ENCODE measurements at regions not wholly inside any gene's neighbourhood (a gene's known extent, or its start where the extent isn't known, plus 50 kb on each side); places are given as distances from the start of the nearest gene placed in this dataset.
A peak's percentile ranks its signal among the peaks of the same experiment; 100 is the strongest.
"Not testable (repeated sequence)": the region's sequence is repeated elsewhere in the genome, so short reads cannot be mapped to it uniquely, and the experiment has no call there.

- DNase-seq (ENCODE audit: low read depth) = no peak
Measured at GRCh38 chr12:113726254-113726819, 239.8 kb downstream of the RBM19 start.

- DNase-seq (ENCODE audit: low read depth) = no peak
Measured at GRCh38 chr12:113725557-113725876, 240.6 kb downstream of the RBM19 start.

- no peak for DNase-seq (ENCODE audit: low read depth)
Measured at GRCh38 chr12:113724794-113725556, 241.2 kb downstream of the RBM19 start.

GRCh38 chr12:113723631-113724030 lies 242.5 kb downstream of the RBM19 start:
- DNase-seq (ENCODE audit: low read depth) = no peak

- no peak for DNase-seq (ENCODE audit: low read depth)
Measured at GRCh38 chr12:113722747-113723146, 243.4 kb downstream of the RBM19 start.

GRCh38 chr12:113720629-113721028 lies 245.5 kb downstream of the RBM19 start:
- DNase-seq (ENCODE audit: low read depth) = no peak

- no peak for DNase-seq (ENCODE audit: low read depth)
Measured at GRCh38 chr12:113719911-113720591, 246.1 kb downstream of the RBM19 start.

GRCh38 chr12:113713156-113713555 lies 241.5 kb upstream of the LHX5 start:
- no peak for DNase-seq (ENCODE audit: low read depth)

GRCh38 chr12:113712481-113712880 lies 240.8 kb upstream of the LHX5 start:
- DNase-seq (ENCODE audit: low read depth) = no peak

- DNase-seq (ENCODE audit: low read depth) = no peak
Measured at GRCh38 chr12:113710216-113710615, 238.5 kb upstream of the LHX5 start.

GRCh38 chr12:113709456-113709855 lies 237.8 kb upstream of the LHX5 start:
- DNase-seq (ENCODE audit: low read depth) = no peak

- no peak for DNase-seq (ENCODE audit: low read depth)
Measured at GRCh38 chr12:113702836-113703235, 231.2 kb upstream of the LHX5 start.

GRCh38 chr12:113702276-113702675 lies 230.6 kb upstream of the LHX5 start:
- DNase-seq (ENCODE audit: low read depth) = no peak

- DNase-seq (ENCODE audit: low read depth) = peak; percentile 53
Measured at GRCh38 chr12:113700943-113701342, 229.3 kb upstream of the LHX5 start.

GRCh38 chr12:113699984-113700383 lies 228.3 kb upstream of the LHX5 start:
- DNase-seq (ENCODE audit: low read depth) = not testable (repeated sequence)

GRCh38 chr12:113698510-113698858 lies 226.8 kb upstream of the LHX5 start:
- no peak for DNase-seq (ENCODE audit: low read depth)

- DNase-seq (ENCODE audit: low read depth) = no peak
Measured at GRCh38 chr12:113697651-113698509, 226.2 kb upstream of the LHX5 start.

GRCh38 chr12:113697104-113697503 lies 225.4 kb upstream of the LHX5 start:
- DNase-seq (ENCODE audit: low read depth) = no peak

- DNase-seq (ENCODE audit: low read depth) = no peak
Measured at GRCh38 chr12:113693693-113694092, 222.0 kb upstream of the LHX5 start.

GRCh38 chr12:113689047-113689610 lies 217.5 kb upstream of the LHX5 start:
- DNase-seq (ENCODE audit: low read depth) = no peak

GRCh38 chr12:113688313-113688712 lies 216.6 kb upstream of the LHX5 start:
- DNase-seq (ENCODE audit: low read depth) = no peak
